GM21390 (cell line): ENCODE measurements at regions not wholly inside any gene's neighbourhood (a gene's known extent, or its start where the extent isn't known, plus 50 kb on each side); places are given as distances from the start of the nearest gene placed in this dataset.
"Not testable (repeated sequence)": the region's sequence is repeated elsewhere in the genome, so short reads cannot be mapped to it uniquely, and the experiment has no call there.

ENCODE experiments used
- ATAC-seq: cut with Tn5 transposase; IDR thresholded peaks from one replicate; pipeline ENCODE4 v1.9.1; 2021; ENCODE audit not compliant: unreplicated experiment

GRCh38 chr2:103166456-103167324 is 404.9 kb downstream of the TMEM182 start:
- no peak for ATAC-seq

- no peak for ATAC-seq
These were observed 405.8 kb downstream of the TMEM182 start for GRCh38 chr2:103167599-103167998.

GRCh38 chr2:103169861-103170260 is 408.0 kb downstream of the TMEM182 start:
- ATAC-seq, result no peak

GRCh38 chr2:103172821-103173220 is 411.0 kb downstream of the TMEM182 start:
- ATAC-seq, result no peak

- ATAC-seq, result no peak
These were observed 412.9 kb downstream of the TMEM182 start for GRCh38 chr2:103174711-103175110.

GRCh38 chr2:103176294-103176915 is 414.6 kb downstream of the TMEM182 start:
- ATAC-seq, result no peak

GRCh38 chr2:103179798-103180197 is 418.0 kb downstream of the TMEM182 start:
- no peak for ATAC-seq

GRCh38 chr2:103183061-103183460 is 421.2 kb downstream of the TMEM182 start:
- no peak for ATAC-seq

- no peak for ATAC-seq
These were observed 435.0 kb downstream of the TMEM182 start for GRCh38 chr2:103196802-103197201.

GRCh38 chr2:103200774-103201173 is 438.9 kb downstream of the TMEM182 start:
- ATAC-seq, result not testable (repeated sequence)

- no peak for ATAC-seq
These were observed 447.1 kb downstream of the TMEM182 start for GRCh38 chr2:103208916-103209315.

GRCh38 chr2:103213028-103213542 is 451.3 kb downstream of the TMEM182 start:
- ATAC-seq, result no peak

- no peak for ATAC-seq
These were observed 456.7 kb downstream of the TMEM182 start for GRCh38 chr2:103218516-103218915.

- no peak for ATAC-seq
These were observed 457.6 kb downstream of the TMEM182 start for GRCh38 chr2:103219398-103219797.

GRCh38 chr2:103222969-103223368 is 461.1 kb downstream of the TMEM182 start:
- no peak for ATAC-seq

GRCh38 chr2:103230796-103231195 is 469.0 kb downstream of the TMEM182 start:
- no peak for ATAC-seq

- no peak for ATAC-seq
These were observed 471.0 kb downstream of the TMEM182 start for GRCh38 chr2:103232865-103233264.

GRCh38 chr2:103233691-103234090 is 471.9 kb downstream of the TMEM182 start:
- no peak for ATAC-seq

- no peak for ATAC-seq
These were observed 473.5 kb downstream of the TMEM182 start for GRCh38 chr2:103235283-103235682.

- ATAC-seq, result no peak
These were observed 487.6 kb downstream of the TMEM182 start for GRCh38 chr2:103249462-103249861.

- no peak for ATAC-seq
These were observed 490.9 kb downstream of the TMEM182 start for GRCh38 chr2:103252781-103253180.

- no peak for ATAC-seq
These were observed 492.8 kb downstream of the TMEM182 start for GRCh38 chr2:103254611-103255010.
